ENCODE measurements at regions not wholly inside any gene's neighbourhood (a gene's known extent, or its start where the extent isn't known, plus 50 kb on each side); places are given as distances from the start of the nearest gene placed in this dataset.

- TF ChIP-seq EZH2phosphoT487 (IDR thresholded peaks at IDR 0.05; ENCODE audit: insufficient read depth, low read depth) (no peak), EZH2 (IDR thresholded peaks at IDR 0.05; ENCODE audit: insufficient read depth, poor library complexity, severe bottlenecking) (no peak)
Observed at GRCh38 chr14:61632807-61633206, 62.5 kb upstream of the HIF1A start.
